H1 (cell line): ENCODE measurements at regions not wholly inside any gene's neighbourhood (a gene's known extent, or its start where the extent isn't known, plus 50 kb on each side); places are given as distances from the start of the nearest gene placed in this dataset.

Experiments
- KDM1A ChIP-seq: fragments of 200-600, 300-600 bp; sonication (generic); IDR thresholded peaks from 2 replicates; pipeline ENCODE4 v1.7.1; 2016; ENCODE audit warnings: mild to moderate bottlenecking, low read length, borderline replicate concordance
- RAD21 ChIP-seq, 2 experiments: IDR thresholded peaks in 1 of 2; conservative IDR thresholded peaks in 1 of 2; 2 replicates each; pipeline ENCODE4 v1.6.1; 2011; ENCODE audit warnings: low read depth in 2 of 2, low read length in 2 of 2, improper control_type of control experiment in 1 of 2, inconsistent platforms in 1 of 2, mild to moderate bottlenecking in 1 of 2, moderate library complexity in 1 of 2
- SP2 ChIP-seq: IDR thresholded peaks from 2 replicates; pipeline ENCODE4 v1.6.1; 2012; ENCODE audit warnings: mild to moderate bottlenecking, low read length, inconsistent platforms
- SP4 ChIP-seq: IDR thresholded peaks from 2 replicates; pipeline ENCODE4 v1.6.1; 2012; ENCODE audit warnings: low read length, inconsistent platforms
- TAF1 ChIP-seq: IDR thresholded peaks from 2 replicates; pipeline ENCODE4 v1.6.1; 2011; ENCODE audit warnings: mild to moderate bottlenecking, low read depth, low read length
- TBP ChIP-seq: IDR thresholded peaks from 2 replicates; pipeline ENCODE4 v1.6.1; 2011; ENCODE audit warnings: low read depth, low read length, improper control_type of control experiment
- TCF12 ChIP-seq: IDR thresholded peaks from 2 replicates; pipeline ENCODE4 v1.6.1; 2011; ENCODE audit warnings: low read depth, mild to moderate bottlenecking, low read length
- TF ChIP-seq, protein P1 (sequence below): fragments of 300-600 bp; sonication (generic); IDR thresholded peaks from 2 replicates; pipeline ENCODE4 v1.7.1; 2012; ENCODE audit warnings: low read length, moderate library complexity, mild to moderate bottlenecking, inconsistent platforms; ENCODE audit not compliant: insufficient replicate concordance
- TF ChIP-seq, protein P2 (sequence below): IDR thresholded peaks from 2 replicates; pipeline ENCODE4 v1.6.1; 2011; ENCODE audit warnings: low read length, improper control_type of control experiment

DNA sequence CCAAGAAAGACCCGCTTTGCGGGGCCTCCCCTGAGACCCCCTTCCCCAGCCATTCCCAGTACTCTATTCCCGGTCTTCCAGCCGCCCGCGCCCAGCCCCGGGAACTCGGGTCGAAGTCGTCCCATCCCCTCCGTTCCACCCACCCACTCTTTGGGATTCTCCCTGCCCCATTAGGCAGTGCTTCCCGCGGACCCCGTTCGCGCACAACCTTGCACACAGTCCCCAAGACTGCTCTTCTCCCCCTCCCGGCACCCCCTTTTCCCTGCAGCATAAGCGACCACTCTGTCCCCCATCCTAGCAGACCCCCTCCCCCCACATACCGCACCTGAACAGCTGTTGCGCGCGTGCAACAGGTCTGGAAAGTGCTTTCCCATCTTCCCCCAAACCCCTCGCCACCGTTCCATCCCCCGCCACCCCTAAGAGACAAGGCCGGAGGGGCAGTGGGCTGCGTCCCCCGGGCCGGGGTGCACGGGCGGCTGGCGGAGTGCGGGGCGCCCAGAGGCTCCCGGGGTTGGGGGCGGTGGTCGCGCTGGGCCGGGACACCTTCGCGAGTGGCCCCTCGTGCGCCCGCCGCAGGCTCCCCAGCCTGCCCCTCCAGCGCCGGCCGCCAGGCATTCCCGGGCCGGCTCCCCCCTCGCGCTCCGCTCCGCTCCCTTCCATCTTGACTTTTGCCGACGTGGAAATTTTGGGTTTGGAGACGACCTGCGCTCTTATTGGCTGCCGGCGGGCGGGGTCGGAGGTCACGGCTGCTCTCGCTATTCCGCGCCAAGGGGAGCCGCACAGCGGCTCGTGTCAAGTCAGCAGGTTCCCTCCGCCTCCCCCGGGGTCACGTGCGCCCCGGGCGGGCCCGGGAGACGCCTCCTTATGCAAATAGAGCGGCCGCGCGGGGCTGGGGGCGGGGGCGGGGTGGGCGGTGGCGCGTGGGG lies 201.2 kb upstream of the NFE2L3 start (continued):
- TF ChIP-seq, protein P1, sequence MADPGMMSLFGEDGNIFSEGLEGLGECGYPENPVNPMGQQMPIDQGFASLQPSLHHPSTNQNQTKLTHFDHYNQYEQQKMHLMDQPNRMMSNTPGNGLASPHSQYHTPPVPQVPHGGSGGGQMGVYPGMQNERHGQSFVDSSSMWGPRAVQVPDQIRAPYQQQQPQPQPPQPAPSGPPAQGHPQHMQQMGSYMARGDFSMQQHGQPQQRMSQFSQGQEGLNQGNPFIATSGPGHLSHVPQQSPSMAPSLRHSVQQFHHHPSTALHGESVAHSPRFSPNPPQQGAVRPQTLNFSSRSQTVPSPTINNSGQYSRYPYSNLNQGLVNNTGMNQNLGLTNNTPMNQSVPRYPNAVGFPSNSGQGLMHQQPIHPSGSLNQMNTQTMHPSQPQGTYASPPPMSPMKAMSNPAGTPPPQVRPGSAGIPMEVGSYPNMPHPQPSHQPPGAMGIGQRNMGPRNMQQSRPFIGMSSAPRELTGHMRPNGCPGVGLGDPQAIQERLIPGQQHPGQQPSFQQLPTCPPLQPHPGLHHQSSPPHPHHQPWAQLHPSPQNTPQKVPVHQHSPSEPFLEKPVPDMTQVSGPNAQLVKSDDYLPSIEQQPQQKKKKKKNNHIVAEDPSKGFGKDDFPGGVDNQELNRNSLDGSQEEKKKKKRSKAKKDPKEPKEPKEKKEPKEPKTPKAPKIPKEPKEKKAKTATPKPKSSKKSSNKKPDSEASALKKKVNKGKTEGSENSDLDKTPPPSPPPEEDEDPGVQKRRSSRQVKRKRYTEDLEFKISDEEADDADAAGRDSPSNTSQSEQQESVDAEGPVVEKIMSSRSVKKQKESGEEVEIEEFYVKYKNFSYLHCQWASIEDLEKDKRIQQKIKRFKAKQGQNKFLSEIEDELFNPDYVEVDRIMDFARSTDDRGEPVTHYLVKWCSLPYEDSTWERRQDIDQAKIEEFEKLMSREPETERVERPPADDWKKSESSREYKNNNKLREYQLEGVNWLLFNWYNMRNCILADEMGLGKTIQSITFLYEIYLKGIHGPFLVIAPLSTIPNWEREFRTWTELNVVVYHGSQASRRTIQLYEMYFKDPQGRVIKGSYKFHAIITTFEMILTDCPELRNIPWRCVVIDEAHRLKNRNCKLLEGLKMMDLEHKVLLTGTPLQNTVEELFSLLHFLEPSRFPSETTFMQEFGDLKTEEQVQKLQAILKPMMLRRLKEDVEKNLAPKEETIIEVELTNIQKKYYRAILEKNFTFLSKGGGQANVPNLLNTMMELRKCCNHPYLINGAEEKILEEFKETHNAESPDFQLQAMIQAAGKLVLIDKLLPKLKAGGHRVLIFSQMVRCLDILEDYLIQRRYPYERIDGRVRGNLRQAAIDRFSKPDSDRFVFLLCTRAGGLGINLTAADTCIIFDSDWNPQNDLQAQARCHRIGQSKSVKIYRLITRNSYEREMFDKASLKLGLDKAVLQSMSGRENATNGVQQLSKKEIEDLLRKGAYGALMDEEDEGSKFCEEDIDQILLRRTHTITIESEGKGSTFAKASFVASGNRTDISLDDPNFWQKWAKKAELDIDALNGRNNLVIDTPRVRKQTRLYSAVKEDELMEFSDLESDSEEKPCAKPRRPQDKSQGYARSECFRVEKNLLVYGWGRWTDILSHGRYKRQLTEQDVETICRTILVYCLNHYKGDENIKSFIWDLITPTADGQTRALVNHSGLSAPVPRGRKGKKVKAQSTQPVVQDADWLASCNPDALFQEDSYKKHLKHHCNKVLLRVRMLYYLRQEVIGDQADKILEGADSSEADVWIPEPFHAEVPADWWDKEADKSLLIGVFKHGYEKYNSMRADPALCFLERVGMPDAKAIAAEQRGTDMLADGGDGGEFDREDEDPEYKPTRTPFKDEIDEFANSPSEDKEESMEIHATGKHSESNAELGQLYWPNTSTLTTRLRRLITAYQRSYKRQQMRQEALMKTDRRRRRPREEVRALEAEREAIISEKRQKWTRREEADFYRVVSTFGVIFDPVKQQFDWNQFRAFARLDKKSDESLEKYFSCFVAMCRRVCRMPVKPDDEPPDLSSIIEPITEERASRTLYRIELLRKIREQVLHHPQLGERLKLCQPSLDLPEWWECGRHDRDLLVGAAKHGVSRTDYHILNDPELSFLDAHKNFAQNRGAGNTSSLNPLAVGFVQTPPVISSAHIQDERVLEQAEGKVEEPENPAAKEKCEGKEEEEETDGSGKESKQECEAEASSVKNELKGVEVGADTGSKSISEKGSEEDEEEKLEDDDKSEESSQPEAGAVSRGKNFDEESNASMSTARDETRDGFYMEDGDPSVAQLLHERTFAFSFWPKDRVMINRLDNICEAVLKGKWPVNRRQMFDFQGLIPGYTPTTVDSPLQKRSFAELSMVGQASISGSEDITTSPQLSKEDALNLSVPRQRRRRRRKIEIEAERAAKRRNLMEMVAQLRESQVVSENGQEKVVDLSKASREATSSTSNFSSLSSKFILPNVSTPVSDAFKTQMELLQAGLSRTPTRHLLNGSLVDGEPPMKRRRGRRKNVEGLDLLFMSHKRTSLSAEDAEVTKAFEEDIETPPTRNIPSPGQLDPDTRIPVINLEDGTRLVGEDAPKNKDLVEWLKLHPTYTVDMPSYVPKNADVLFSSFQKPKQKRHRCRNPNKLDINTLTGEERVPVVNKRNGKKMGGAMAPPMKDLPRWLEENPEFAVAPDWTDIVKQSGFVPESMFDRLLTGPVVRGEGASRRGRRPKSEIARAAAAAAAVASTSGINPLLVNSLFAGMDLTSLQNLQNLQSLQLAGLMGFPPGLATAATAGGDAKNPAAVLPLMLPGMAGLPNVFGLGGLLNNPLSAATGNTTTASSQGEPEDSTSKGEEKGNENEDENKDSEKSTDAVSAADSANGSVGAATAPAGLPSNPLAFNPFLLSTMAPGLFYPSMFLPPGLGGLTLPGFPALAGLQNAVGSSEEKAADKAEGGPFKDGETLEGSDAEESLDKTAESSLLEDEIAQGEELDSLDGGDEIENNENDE, result no peak
- TF ChIP-seq, protein P2, sequence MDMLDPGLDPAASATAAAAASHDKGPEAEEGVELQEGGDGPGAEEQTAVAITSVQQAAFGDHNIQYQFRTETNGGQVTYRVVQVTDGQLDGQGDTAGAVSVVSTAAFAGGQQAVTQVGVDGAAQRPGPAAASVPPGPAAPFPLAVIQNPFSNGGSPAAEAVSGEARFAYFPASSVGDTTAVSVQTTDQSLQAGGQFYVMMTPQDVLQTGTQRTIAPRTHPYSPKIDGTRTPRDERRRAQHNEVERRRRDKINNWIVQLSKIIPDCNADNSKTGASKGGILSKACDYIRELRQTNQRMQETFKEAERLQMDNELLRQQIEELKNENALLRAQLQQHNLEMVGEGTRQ, result peak; percentile 86
- TF ChIP-seq SP4, result no peak
- peak; percentile 36; the same call in 1 of the 2 replicates for TF ChIP-seq KDM1A
- TF ChIP-seq SP2, result no peak
- no peak for TF ChIP-seq RAD21 (IDR thresholded peaks at IDR 0.05 in 1 of 2, conservative IDR thresholded peaks at IDR 0.05 in 1 of 2; ENCODE audit: low read depth in 2 of 2, low read length in 2 of 2)
- TF ChIP-seq TCF12, result 0 out of 2 replicates have a peak, but pooled peaks have one; percentile 9
- peak; percentile 56 for TF ChIP-seq TBP
- TF ChIP-seq TAF1, result peak; percentile 70
